K562 (cell line): ENCODE measurements at regions not wholly inside any gene's neighbourhood (a gene's known extent, or its start where the extent isn't known, plus 50 kb on each side); places are given as distances from the start of the nearest gene placed in this dataset.

Source experiments
- ATAC-seq: fragments of 200-7000 bp; cut with Tn5 transposase; 3 replicates; pipeline ENCODE4 v1.9.1; 2020; ENCODE audit warnings: moderate library complexity
- BruUV-seq: library from RNA; stranded (reverse); fragments of 400-500 nt; replicated peaks from 2 replicates; lab custom pipeline; 2021; lab: Mats Ljungman, UMichigan
- CTCF ChIA-PET: fragments of 300-600 bp; formaldehyde crosslinking; extraction: SDS; loops from one replicate; lab custom pipeline; 2021; ENCODE audit warnings: low intra/inter-chr PET ratio; lab: Yijun Ruan, JAX
- POLR2A ChIA-PET: fragments of 300-600, 350-650 bp; sonication (Branson Sonifier 250); formaldehyde crosslinking; extraction: SDS; loops from one replicate; lab custom pipeline; 2021; ENCODE audit warnings: antibody characterized with exemption, inconsistent platforms; lab: Yijun Ruan, JAX
- DNase-seq, 4 experiments: peaks; one replicate each; pipeline versions ENCODE4 v3.0.0 to v3.0.0-alpha.2; 2011 to 2018; ENCODE audit warnings: low spot score in 3 of 4, mixed read lengths in 3 of 4; ENCODE audit errors: extremely low read depth in 1 of 4
- FAIRE-seq: peaks from 2 replicates; lab custom pipeline; 2011; peaks lifted over from hg19 to GRCh38; lab: Jason Lieb, UNC
- H2AFZ ChIP-seq: 2 replicates; pipeline ENCODE4 v1.6.0; 2011; ENCODE audit warnings: low read depth, low read length, control low read depth, inconsistent platforms
- H3K27ac ChIP-seq: fragments of 200-600 bp; 3 replicates; pipeline ENCODE4 v1.8.0; 2011; ENCODE audit warnings: low read depth, mild to moderate bottlenecking, control low read depth, inconsistent platforms, low read length, moderate library complexity, mixed read lengths; ENCODE audit errors: extremely low read depth
- H3K27me3 ChIP-seq, 2 experiments: fragments of 300-600 bp in 1 of 2; 2 replicates in 1 of 2; 3 replicates in 1 of 2; pipeline versions ENCODE4 v1.6.0 to v1.8.0; 2011; ENCODE audit warnings: inconsistent platforms in 2 of 2, low read length in 2 of 2, mild to moderate bottlenecking in 1 of 2, mixed read lengths in 1 of 2, moderate library complexity in 1 of 2; ENCODE audit not compliant: control insufficient read depth in 2 of 2, insufficient read depth in 2 of 2
- H3K36me3 ChIP-seq: fragments of 300-600 bp; 3 replicates; pipeline ENCODE4 v1.8.0; 2011; ENCODE audit warnings: mild to moderate bottlenecking, low read length, inconsistent platforms; ENCODE audit not compliant: control insufficient read depth, insufficient read depth
- H3K4me1 ChIP-seq, 2 experiments: fragments of 200-600 bp in 1 of 2; replicated peaks in 1 of 2; 2 replicates in 1 of 2; 3 replicates in 1 of 2; pipeline versions ENCODE4 v1.5.1 to v1.8.0; 2011; ENCODE audit warnings: inconsistent platforms in 2 of 2, low read length in 2 of 2, mild to moderate bottlenecking in 1 of 2, mixed read lengths in 1 of 2, moderate library complexity in 1 of 2; ENCODE audit not compliant: control insufficient read depth in 2 of 2, insufficient read depth in 2 of 2
- H3K4me2 ChIP-seq: 2 replicates; pipeline ENCODE4 v1.6.1; 2011; ENCODE audit warnings: low read length, control low read depth, inconsistent platforms, mixed read lengths; ENCODE audit not compliant: insufficient read depth
- H3K4me3 ChIP-seq: fragments of 200-600 bp; sonication (generic), shearing (Covaris generic); 2 replicates; pipeline ENCODE4 v1.5.1; 2016; ENCODE audit warnings: control low read depth, inconsistent platforms
- H3K79me2 ChIP-seq: fragments of 200-600 bp; 3 replicates; pipeline ENCODE4 v1.8.0; 2011; ENCODE audit warnings: low read length, inconsistent platforms; ENCODE audit not compliant: control insufficient read depth, insufficient read depth
- H3K9ac ChIP-seq, 2 experiments: 2 replicates each; pipeline versions ENCODE4 v1.6.0 to v1.6.1; 2011; ENCODE audit warnings: low read depth in 2 of 2, low read length in 2 of 2, control low read depth in 1 of 2, inconsistent platforms in 1 of 2, mild to moderate bottlenecking in 1 of 2, mixed read lengths in 1 of 2; ENCODE audit not compliant: insufficient read depth in 1 of 2
- H3K9me1 ChIP-seq: one replicate; pipeline ENCODE4 v1.6.0; 2011; ENCODE audit warnings: inconsistent platforms, mild to moderate bottlenecking, low read length, moderate library complexity; ENCODE audit not compliant: control insufficient read depth, insufficient read depth
- H3K9me3 ChIP-seq: replicated peaks from 2 replicates; pipeline ENCODE4 v1.5.1; 2011; ENCODE audit warnings: low read depth, low read length, inconsistent platforms; ENCODE audit not compliant: control insufficient read depth, insufficient read depth
- H4K20me1 ChIP-seq: replicated peaks from 2 replicates; pipeline ENCODE4 v1.6.1; 2011; ENCODE audit warnings: low read length, inconsistent platforms, mixed read lengths; ENCODE audit not compliant: control insufficient read depth, insufficient read depth
- CBFB ChIP-seq: sonication (generic); formaldehyde crosslinking; IDR thresholded peaks from 2 replicates; pipeline ENCODE4 v1.4.0; 2020; ENCODE audit warnings: mild to moderate bottlenecking, missing genetic modification reagents
- CHD1 ChIP-seq: fragments of 200-600 bp; sonication (generic); IDR thresholded peaks from one replicate; pipeline ENCODE4 v1.6.1; 2012; ENCODE audit warnings: mild to moderate bottlenecking, moderate library complexity, low read length, inconsistent platforms
- ELF2 ChIP-seq: fragments of 250-450 bp; sonication (Bioruptor Pico); IDR thresholded peaks from 2 replicates; pipeline ENCODE4 v1.5.0; 2021; ENCODE audit warnings: mild to moderate bottlenecking
- GATAD2B ChIP-seq: fragments of 450-650 bp; IDR thresholded peaks from 2 replicates; pipeline ENCODE4 v1.6.1; 2017; ENCODE audit warnings: mild to moderate bottlenecking, borderline replicate concordance
- HMGN3 ChIP-seq: IDR thresholded peaks from 2 replicates; pipeline ENCODE4 v1.6.1; 2011; ENCODE audit warnings: borderline replicate concordance, low read depth, mild to moderate bottlenecking, mixed read lengths, low read length; ENCODE audit not compliant: insufficient read length; ENCODE audit errors: extremely low read depth
- RBM17 ChIP-seq: fragments of 200-400 bp; formaldehyde crosslinking; IDR thresholded peaks from 2 replicates; pipeline ENCODE4 v1.6.1; 2017; ENCODE audit warnings: low read depth, mild to moderate bottlenecking, low read length, borderline replicate concordance
- SMAD3 ChIP-seq: fragments of 450-650 bp; formaldehyde crosslinking; conservative IDR thresholded peaks from 2 replicates; pipeline ENCODE4 v1.4.0; 2020; ENCODE audit warnings: mild to moderate bottlenecking
- ZNF23 ChIP-seq: fragments of 250-450 bp; sonication (Bioruptor Pico); IDR thresholded peaks from 2 replicates; pipeline ENCODE4 v1.4.0; 2020; ENCODE audit warnings: mild to moderate bottlenecking
- ZNF232 ChIP-seq: sonication (generic); formaldehyde crosslinking; IDR thresholded peaks from 2 replicates; pipeline ENCODE4 v1.8.0; 2022; ENCODE audit warnings: mild to moderate bottlenecking, missing genetic modification reagents
- ZNF830 ChIP-seq: fragments of 250-450 bp; sonication (Bioruptor Pico); IDR thresholded peaks from 2 replicates; pipeline ENCODE4 v1.5.0; 2021; ENCODE audit warnings: mild to moderate bottlenecking
- WGBS: fragments of 100-300 bp; shearing (Covaris generic); methylation state at CpG from one replicate; pipeline ENCODE4 v1.1.6; 2016; ENCODE audit warnings: low coverage, mixed read lengths; ENCODE audit not compliant: insufficient coverage; ENCODE audit errors: missing lambda C conversion rate; 5-methylcytosine and 5-hydroxymethylcytosine counted together
- in situ Hi-C: fragments of 300-500 bp; cut with MboI; formaldehyde crosslinking; loops from 4 replicates; pipeline ENCODE4 v1.15.0; 2018; ENCODE audit warnings: inconsistent platforms, mixed read lengths
- intact Hi-C: fragments of 100-400 bp; cut with micrococcal nuclease; formaldehyde crosslinking; loops from 2 replicates; pipeline ENCODE4 v1.14.2; 2022
- TF ChIP-seq, protein P1 (sequence below): sonication (generic); formaldehyde crosslinking; IDR thresholded peaks from 2 replicates; pipeline ENCODE4 v1.8.0; 2023; ENCODE audit warnings: missing genetic modification reagents, mild to moderate bottlenecking, borderline replicate concordance
- TF ChIP-seq, protein P2 (sequence below): fragments of 450-650 bp; IDR thresholded peaks from 2 replicates; pipeline ENCODE4 v1.6.1; 2017; ENCODE audit warnings: antibody characterized with exemption
- TF ChIP-seq, protein P3 (sequence below): IDR thresholded peaks from 2 replicates; pipeline ENCODE4 v1.6.1; 2011; ENCODE audit not compliant: insufficient read length; ENCODE audit errors: extremely low read depth

DNA sequence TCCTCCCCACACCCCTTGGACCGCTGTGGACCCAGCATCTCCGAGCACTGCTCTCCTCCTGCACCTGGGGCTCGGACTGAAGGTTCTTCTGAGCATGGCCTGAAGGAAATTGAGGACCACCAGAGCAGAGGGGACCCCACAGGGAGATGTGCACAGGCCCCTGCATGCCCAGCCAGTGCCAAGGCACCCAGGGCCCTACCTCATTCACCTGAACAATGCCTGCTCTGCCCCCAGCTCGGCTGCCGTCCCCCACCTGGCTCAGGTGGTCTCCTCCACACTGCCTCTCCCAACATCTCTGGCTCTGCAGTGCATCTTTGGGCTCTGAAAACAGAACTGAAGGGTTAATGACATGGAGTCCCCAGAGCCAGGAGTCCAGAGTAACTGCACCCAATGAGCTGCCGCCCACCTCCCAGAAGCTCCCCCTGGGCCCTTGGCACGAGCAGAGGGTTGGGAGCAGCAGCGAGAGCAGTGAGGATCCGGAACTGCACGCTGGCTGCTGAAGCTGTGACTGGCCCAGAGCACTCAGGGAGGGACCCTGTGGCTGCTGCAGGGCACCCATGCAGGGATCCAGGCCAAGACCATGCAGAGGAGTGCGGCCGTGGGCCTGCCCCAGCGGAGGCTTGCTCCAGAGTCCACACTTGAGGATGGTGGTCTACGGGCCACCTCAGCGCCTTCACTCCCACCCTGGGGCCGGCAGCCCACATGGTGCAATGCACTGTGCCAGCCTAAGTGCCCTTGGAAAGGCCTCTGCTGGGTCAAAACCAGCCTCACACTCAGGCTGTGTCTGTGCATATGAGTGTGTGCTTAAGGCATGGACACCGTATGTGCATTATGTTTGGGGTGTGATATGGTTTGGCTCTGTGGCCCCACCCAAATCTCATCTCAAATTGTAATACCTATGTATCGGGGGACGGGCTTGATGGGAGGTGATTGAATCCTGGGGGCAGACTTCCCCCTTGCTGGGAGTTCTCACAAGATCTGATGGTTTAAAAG lies 686.1 kb downstream of the TBC1D22A start:
- Histone ChIP-seq H3K4me1 (no peaks in the 10 kb centered on the region), H4K20me1 (no peaks in the 10 kb centered on the region), H3K9me3 (no peaks in the 10 kb centered on the region), H3K27ac (no peak overlapping the region), H3K4me2 (no peak overlapping the region), H3K27me3 (no peaks in the 10 kb centered on the region; a peak in 1 of 5 replicates), H3K9ac (no peak overlapping the region), H2AFZ (no peak overlapping the region), H3K4me3 (no peak overlapping the region), H3K9me1 (no peaks in the 10 kb centered on the region), H3K36me3 (no peaks in the 10 kb centered on the region), H3K79me2 (no peaks in the 10 kb centered on the region)
- ChIA-PET CTCF (no interaction called here), POLR2A (interaction anchor here (1.3 kb wide), 1 partner anchor 12 kb away, joined by 3 read pairs; no protein-coding TSS in a partner anchor)
- ATAC-seq (no peak), FAIRE-seq (no peak), DNase-seq (no peak)
- under 1% methylated on average over 11 of the region's 19 CpGs for WGBS
- in situ Hi-C loops = no loop called here
- BruUV-seq = no TSS peak
- intact Hi-C loops = no loop called here
- no peak for TF ChIP-seq RBM17
- no peak for TF ChIP-seq HMGN3
- TF ChIP-seq, protein P1, sequence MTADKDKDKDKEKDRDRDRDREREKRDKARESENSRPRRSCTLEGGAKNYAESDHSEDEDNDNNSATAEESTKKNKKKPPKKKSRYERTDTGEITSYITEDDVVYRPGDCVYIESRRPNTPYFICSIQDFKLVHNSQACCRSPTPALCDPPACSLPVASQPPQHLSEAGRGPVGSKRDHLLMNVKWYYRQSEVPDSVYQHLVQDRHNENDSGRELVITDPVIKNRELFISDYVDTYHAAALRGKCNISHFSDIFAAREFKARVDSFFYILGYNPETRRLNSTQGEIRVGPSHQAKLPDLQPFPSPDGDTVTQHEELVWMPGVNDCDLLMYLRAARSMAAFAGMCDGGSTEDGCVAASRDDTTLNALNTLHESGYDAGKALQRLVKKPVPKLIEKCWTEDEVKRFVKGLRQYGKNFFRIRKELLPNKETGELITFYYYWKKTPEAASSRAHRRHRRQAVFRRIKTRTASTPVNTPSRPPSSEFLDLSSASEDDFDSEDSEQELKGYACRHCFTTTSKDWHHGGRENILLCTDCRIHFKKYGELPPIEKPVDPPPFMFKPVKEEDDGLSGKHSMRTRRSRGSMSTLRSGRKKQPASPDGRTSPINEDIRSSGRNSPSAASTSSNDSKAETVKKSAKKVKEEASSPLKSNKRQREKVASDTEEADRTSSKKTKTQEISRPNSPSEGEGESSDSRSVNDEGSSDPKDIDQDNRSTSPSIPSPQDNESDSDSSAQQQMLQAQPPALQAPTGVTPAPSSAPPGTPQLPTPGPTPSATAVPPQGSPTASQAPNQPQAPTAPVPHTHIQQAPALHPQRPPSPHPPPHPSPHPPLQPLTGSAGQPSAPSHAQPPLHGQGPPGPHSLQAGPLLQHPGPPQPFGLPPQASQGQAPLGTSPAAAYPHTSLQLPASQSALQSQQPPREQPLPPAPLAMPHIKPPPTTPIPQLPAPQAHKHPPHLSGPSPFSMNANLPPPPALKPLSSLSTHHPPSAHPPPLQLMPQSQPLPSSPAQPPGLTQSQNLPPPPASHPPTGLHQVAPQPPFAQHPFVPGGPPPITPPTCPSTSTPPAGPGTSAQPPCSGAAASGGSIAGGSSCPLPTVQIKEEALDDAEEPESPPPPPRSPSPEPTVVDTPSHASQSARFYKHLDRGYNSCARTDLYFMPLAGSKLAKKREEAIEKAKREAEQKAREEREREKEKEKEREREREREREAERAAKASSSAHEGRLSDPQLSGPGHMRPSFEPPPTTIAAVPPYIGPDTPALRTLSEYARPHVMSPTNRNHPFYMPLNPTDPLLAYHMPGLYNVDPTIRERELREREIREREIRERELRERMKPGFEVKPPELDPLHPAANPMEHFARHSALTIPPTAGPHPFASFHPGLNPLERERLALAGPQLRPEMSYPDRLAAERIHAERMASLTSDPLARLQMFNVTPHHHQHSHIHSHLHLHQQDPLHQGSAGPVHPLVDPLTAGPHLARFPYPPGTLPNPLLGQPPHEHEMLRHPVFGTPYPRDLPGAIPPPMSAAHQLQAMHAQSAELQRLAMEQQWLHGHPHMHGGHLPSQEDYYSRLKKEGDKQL (CRISPR knock-in tag) = no peak
- TF ChIP-seq GATAD2B = no peak
- no peak for TF ChIP-seq CBFB
- no peak for TF ChIP-seq ZNF23
- TF ChIP-seq, protein P2, sequence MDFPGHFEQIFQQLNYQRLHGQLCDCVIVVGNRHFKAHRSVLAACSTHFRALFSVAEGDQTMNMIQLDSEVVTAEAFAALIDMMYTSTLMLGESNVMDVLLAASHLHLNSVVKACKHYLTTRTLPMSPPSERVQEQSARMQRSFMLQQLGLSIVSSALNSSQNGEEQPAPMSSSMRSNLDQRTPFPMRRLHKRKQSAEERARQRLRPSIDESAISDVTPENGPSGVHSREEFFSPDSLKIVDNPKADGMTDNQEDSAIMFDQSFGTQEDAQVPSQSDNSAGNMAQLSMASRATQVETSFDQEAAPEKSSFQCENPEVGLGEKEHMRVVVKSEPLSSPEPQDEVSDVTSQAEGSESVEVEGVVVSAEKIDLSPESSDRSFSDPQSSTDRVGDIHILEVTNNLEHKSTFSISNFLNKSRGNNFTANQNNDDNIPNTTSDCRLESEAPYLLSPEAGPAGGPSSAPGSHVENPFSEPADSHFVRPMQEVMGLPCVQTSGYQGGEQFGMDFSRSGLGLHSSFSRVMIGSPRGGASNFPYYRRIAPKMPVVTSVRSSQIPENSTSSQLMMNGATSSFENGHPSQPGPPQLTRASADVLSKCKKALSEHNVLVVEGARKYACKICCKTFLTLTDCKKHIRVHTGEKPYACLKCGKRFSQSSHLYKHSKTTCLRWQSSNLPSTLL = no peak
- TF ChIP-seq, protein P3, sequence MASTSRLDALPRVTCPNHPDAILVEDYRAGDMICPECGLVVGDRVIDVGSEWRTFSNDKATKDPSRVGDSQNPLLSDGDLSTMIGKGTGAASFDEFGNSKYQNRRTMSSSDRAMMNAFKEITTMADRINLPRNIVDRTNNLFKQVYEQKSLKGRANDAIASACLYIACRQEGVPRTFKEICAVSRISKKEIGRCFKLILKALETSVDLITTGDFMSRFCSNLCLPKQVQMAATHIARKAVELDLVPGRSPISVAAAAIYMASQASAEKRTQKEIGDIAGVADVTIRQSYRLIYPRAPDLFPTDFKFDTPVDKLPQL = no peak
- TF ChIP-seq ELF2 (CRISPR knock-in tag) = no peak
- TF ChIP-seq SMAD3 = no peak
- TF ChIP-seq ZNF830 (CRISPR knock-in tag) = no peak
- no peak for TF ChIP-seq ZNF232
- no peak for TF ChIP-seq CHD1
